ENCODE measurements at regions not wholly inside any gene's neighbourhood (a gene's known extent, or its start where the extent isn't known, plus 50 kb on each side); places are given as distances from the start of the nearest gene placed in this dataset.
A peak's percentile ranks its signal among the peaks of the same experiment; 100 is the strongest.
"Not testable (repeated sequence)": the region's sequence is repeated elsewhere in the genome, so short reads cannot be mapped to it uniquely, and the experiment has no call there.

DNA sequence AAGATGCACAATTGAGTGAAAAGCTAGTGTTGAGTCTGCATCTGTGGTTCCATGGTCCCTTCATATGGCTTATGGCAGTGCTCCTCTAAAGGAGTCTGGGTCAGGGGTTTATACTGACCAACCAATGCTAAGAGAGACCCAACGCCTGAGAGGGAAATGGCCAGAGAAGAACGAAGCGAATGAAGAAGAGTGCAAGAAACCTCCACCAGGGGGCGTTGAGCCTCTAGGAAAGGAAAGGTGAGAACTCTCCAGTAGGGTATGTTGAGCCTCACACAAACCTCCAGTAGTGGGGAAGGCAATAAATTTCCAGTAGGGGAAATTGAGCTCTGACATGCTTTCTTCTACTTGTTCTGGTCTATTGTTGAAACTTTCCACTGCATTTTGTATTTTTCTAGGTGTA, 470.6 kb downstream of the PRDM9 start:
- DNase-seq (ENCODE audit: low read depth), result no peak

GRCh38 chr5:23991406-23991805, 484.0 kb downstream of the PRDM9 start:
- no peak for DNase-seq (ENCODE audit: low read depth)

- DNase-seq (ENCODE audit: low read depth), result no peak
Observed at GRCh38 chr5:23994581-23995370, 487.4 kb downstream of the PRDM9 start.

DNA sequence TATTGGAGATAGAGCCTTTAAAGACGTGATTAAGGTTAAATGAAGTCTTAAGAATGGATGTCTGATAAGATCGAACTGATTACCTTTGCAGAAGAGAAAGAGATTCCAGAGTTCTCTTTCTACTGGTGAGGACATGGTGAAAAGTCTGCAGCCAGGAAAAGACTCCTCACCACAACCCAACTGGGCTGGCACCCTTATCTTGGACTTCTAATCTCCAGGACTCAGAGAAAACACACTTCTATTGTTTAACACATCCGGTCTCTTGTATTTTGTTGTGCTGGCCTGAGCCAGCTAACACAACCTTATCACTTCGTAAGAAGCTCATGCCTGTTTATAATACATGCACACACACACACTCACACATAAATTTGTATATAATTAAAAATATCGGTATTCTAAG, 489.1 kb downstream of the PRDM9 start:
- no peak for DNase-seq (ENCODE audit: low read depth)

DNA sequence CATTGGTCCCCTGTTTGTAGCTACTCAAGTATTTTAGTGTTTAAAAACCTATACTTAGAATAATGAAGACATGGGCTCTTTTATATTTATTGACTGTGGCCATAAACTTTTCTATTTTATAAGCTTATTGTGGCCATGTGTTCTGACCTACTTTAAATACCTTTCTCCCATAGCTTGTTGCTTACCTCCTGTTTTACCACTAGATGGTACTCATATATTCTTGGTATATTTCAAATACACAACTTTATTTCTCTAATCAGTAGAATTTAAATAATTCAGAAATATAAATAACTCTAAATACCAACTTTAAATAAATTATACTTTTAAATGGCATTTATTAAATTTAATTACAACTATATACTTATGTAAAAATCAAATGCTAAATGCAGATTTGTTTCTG, 498.0 kb downstream of the PRDM9 start:
- no peak for DNase-seq (ENCODE audit: low read depth)

DNA sequence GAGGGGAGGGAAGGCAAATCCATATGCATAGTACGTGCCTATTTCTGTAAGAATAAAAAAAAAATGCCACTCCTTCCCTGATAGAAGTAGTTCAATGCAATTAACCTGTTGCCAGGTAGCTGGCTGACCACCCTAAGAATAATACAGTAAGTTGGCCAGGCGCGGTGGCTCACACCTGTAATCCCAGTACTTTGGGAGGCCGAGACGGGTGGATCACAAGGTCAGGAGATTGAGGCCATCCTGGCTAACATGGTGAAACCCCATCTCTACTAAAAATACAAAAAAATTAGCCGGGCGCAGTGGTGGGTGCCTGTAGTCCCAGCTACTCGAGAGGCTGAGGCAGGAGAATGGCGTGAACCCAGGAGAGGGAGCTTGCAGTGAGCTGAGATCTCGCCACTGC, 510.3 kb downstream of the PRDM9 start:
- not testable (repeated sequence) for DNase-seq (ENCODE audit: low read depth)

DNA sequence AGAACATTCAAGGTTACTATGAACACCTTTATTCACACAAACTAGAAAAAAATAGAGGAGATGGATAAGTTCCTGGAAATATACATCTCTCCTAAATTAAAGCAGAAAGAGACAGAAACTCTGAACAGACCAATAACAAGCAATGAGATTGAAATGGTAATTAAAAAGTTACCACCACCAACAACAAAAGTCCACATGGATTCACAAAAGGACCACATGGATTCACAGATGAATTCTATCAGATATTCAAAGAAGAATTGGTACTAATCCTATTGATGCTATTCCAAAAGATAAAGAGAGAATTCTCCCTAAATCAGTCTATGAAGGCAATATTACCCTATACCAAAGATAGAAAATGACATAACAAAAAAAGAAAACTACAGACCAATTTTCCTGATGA, 518.9 kb downstream of the PRDM9 start:
- DNase-seq (ENCODE audit: low read depth), result no peak

DNA sequence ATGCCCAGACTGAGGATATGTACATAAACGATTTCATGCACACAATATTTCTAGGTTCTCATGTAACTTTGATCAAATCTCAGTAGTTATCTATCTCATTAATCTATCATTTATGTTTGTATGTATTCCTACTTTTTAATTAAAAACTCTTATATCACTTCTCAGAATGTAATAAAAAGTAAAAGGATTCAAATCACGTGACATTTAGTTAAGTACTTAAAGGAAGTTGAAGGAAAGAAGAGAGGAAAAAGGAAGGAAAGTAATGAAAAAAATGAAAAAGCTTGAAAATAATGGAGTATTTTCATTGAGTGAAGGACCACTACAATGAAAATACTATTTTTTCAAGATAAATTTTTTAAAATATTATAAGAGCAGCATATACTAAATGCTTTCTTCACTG, 535.3 kb downstream of the PRDM9 start:
- DNase-seq (ENCODE audit: low read depth), result no peak

DNA sequence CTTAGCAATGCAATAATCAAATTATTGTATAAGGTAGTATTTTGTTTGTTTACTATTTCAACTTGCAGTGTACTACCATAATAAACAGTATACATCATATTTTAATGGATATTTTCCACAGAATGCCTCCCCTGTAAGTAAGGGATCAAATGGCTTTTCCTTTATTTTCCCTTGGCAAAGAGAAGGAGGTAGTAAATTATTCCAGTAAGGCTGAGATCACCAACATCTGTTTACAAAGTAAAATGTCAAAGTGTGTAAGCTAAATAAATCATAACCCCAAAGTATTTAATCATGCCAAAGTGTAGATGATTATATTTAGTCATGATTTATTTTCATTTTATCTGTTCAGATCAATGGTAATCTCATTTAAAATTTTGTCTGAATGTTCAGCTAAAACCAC, 537.6 kb downstream of the PRDM9 start:
- no peak for DNase-seq (ENCODE audit: low read depth)

DNA sequence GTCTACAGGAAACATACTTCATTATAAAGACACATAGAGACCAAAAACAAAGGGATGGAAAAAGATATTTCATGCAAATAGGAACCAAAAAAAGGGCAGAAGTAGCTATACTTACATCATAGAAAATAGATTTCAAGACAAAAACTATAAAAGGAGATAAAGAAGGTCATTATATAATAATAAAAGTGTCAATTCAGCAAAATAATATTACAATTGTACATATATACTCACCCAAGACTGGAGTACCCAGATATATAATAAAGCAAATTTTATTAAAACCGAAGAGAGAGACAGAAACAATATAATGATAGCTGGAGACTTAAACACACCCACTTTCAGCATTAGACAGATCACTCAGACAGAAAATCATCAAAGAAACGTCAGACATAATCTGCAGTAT, 546.3 kb downstream of the PRDM9 start:
- DNase-seq (ENCODE audit: low read depth), result no peak

- DNase-seq (ENCODE audit: low read depth), result no peak
Observed at GRCh38 chr5:24059006-24059405, 551.6 kb downstream of the PRDM9 start.

GRCh38 chr5:24059716-24060115, 552.3 kb downstream of the PRDM9 start:
- DNase-seq (ENCODE audit: low read depth), result no peak

DNA sequence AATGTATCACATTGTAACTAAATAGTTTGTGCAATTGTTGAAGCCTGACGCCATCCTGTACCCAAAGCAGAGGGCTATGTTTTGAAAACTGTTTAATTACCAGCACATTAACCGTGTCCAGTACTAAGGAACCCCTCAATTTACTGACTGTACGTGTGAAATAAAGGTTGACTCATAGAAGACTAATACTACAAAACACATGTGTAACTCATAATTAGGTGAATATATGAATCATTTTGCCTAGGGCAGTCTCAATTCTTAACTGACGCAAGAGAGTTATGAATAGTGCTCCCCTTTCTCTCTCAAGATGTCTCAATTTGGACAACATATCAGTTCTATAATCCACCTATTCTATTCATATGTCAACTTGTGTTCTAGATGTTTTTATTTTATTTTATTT, 558.4 kb downstream of the PRDM9 start:
- DNase-seq (ENCODE audit: low read depth), result peak; percentile 10

DNA sequence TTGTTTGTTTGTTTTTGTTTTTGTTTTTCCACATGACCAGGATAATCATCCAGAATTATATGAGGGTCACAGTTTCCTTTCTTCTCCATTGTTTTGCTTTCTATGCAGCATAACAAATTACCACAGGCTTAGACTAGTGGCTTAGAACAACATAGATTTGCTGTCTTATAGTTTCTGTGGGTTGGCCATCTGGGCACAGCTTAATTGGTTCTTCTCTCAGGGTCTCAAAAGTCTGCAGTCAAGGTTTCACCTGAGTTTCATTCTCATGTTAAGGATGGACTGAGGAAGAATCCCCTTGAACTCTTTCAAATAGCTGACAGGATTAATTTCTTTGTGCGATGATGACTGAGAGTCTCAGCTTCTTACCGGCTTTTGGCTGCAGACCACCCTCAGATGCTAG, 559.8 kb downstream of the PRDM9 start:
- DNase-seq (ENCODE audit: low read depth), result no peak

- DNase-seq (ENCODE audit: low read depth), result no peak
Observed at GRCh38 chr5:24068524-24068923, 561.1 kb downstream of the PRDM9 start.

DNA sequence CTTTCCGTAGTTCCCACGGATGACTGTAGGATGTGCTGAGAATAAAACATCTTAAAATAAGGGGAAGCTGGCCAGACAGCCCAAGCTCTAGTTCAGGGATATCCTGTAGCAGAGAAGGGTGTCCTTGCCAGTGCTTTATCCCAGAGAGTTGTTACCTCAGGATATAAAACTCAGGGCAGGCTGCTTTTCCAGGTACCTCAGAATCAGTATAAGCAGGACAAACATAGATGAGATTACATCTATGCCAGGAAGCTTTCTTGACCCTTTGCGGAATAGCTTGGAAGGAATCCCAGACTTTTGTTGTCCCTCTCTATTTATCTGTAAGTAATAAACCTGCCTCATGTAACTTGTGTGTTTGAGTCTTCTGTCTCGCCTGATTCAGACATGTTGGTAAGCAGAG, 565.7 kb downstream of the PRDM9 start:
- no peak for DNase-seq (ENCODE audit: low read depth)

GRCh38 chr5:24080046-24080445, 564.7 kb downstream of the CDH10 start:
- DNase-seq (ENCODE audit: low read depth), result no peak

- DNase-seq (ENCODE audit: low read depth), result peak; percentile 14
Observed at GRCh38 chr5:24094081-24094679, 550.6 kb downstream of the CDH10 start.

DNA sequence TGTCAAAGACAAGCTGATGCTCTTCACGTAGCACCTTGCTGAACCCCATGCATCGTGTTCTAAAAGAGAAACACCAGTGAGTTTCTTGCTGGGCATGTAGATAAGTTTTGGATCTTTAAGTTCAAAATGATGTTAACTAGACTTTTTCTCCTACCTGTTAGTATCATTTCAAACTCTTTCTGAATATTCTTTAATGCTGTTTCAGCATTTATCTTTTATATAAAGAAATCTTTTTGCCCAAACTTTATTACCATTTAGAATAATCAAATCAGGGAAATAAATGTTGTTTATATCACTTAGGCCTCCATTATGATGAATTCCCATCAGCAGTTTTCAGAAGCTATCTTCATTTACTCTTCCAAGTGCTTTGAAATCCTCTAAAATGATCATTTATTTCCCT, 542.8 kb downstream of the CDH10 start:
- DNase-seq (ENCODE audit: low read depth), result no peak

DNA sequence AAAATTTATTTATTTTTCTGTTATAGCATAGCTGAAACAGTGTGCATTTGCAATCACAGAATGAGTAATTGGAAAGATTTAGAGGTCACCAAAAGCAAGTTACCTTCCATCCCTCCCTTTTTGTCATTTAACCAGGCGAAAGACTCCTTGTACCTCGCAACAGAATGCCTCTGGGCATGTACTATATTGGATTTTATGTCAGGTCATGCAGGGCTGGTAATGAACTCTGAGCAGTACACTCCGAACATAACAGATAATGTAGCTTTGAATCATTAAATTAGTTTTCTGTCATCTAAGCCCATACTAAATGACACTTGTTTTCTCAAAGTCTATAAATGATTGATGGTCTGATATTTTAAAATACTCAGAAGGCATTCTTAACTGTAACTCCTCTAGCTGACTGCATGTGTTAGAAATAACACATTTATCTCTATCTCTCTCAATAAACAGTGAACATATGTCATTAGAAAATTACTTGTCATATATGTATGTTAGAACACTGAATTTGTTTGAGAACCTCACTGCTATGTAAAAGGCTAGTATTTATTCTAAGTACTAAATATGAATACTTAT, 541.2 kb downstream of the CDH10 start:
- DNase-seq (ENCODE audit: low read depth), result no peak

GRCh38 chr5:24110004-24110615, 534.7 kb downstream of the CDH10 start:
- DNase-seq (ENCODE audit: low read depth), result peak; percentile 9

GRCh38 chr5:24112420-24112819, 532.4 kb downstream of the CDH10 start:
- no peak for DNase-seq (ENCODE audit: low read depth)

DNA sequence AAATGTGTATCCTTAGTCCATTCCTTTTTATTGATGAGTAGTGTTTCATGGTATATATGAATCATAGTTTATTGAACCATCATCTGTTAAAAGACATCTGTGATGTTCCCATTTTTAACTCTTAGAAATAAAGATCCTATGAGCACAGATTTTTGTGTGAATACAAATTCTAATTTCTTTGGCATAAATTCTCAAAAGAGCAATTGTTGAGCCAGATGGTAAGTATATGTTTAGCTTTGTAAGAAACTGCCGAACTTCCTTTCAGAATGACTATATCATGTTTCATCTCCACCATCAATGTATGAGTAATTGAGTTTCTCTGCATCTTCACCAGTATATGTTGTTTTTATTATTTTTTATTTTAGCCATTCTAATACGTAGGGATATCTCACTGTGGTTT, 526.4 kb downstream of the CDH10 start:
- peak; percentile 6 for DNase-seq (ENCODE audit: low read depth)

Data from HS-5 (cell line).